ENCODE measurements at regions not wholly inside any gene's neighbourhood (a gene's known extent, or its start where the extent isn't known, plus 50 kb on each side); places are given as distances from the start of the nearest gene placed in this dataset.
"Not testable (repeated sequence)": the region's sequence is repeated elsewhere in the genome, so short reads cannot be mapped to it uniquely, and the experiment has no call there.

DNA sequence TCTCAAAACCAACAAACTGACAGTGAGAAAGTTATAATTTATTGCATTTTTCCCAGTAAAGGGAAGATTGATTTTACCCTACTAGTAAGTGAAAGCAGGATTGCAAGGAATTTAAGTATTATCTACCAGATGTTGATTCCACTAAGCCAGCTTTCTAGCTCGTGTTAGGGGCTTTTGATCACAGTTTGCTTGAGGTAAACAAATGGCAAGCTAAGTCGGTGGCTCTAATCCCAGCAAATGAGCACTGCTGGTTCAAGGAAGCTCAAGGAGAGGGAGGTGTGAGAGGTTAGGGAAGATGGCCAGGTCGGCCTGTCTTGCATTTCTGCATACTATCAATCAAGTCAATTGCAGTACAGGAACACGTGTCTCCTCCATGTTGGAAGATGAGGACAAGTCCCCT lies 448.7 kb upstream of the POM121L12 start:
- no peak for DNase-seq (ENCODE audit: low read depth)

DNA sequence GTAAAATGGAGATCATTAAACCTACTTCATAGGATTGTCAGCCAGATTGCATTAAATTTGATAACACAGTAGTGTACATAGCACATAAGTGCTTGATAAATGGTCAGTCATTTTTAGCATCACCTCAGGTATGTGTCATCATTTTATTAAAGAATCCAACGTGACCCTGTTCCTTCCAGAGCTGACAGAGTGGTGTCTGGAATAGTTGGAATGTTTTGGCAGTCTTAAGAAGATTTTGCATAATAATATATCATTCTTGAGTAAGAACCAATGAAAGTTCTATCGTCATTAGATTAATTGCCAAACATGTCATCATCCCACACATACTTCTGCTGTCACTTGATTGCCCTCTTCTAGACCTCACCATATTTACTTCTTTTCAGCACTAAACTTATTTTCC lies 451.4 kb upstream of the POM121L12 start:
- DNase-seq (ENCODE audit: low read depth), result no peak

GRCh38 chr7:52573141-52573540 lies 462.3 kb upstream of the POM121L12 start:
- DNase-seq (ENCODE audit: low read depth), result not testable (repeated sequence)

DNA sequence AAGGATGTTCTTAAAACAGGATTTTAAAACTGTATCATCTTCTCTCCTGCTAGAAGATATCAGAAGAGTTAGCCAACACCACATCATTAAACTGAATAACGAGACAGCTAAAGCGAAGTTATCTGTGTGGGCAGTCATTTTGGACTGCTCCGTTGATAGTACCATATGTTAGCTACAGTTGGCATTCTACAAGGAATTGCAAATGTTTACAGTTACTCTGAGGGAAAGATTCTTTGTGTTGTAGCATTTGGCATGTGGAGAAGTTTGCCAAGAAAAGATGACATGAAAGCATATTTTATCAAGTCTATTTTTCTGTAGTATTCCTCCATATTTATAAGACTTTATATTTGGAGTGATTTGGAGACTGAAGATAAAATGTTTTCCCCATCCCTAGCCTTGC lies 464.4 kb upstream of the POM121L12 start:
- DNase-seq (ENCODE audit: low read depth), result no peak

GRCh38 chr7:52569151-52569550 lies 466.3 kb upstream of the POM121L12 start:
- no peak for DNase-seq (ENCODE audit: low read depth)

- no peak for DNase-seq (ENCODE audit: low read depth)
Observed at GRCh38 chr7:52565974-52566373, 469.5 kb upstream of the POM121L12 start.

- no peak for DNase-seq (ENCODE audit: low read depth)
Observed at GRCh38 chr7:52555805-52556204, 479.6 kb upstream of the POM121L12 start.

DNA sequence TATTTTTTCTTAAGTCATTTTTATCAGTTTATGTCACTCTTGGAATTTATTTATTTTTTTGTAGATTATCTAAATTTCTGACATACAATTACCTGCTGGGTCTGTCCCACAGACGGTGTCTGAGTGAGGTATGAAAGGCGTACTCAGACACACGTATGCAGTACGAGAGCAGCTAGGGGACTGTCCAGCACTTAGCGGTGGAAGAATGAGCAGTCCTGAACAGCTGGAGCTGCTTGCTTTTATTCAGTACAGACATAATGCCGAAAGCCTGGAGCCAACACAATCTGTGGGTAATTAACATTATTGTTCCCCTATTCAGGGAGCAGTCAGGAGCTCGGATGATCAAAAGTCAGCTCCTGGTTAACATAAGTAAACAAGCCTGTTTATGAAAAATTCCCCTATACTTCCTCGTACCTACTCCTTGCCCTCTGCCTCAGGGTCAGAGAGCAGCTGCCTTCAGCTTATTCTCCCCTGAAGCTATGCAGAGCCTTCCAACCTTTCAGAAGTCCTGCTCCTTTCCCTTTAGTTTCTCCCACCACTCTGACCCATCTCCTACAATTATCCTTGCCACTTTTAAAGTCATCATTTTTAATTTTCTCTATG lies 488.0 kb upstream of the POM121L12 start:
- DNase-seq (ENCODE audit: low read depth), result no peak

GRCh38 chr7:52541198-52541765 lies 494.2 kb upstream of the POM121L12 start:
- DNase-seq (ENCODE audit: low read depth), result not testable (repeated sequence)

- DNase-seq (ENCODE audit: low read depth), result no peak
Observed at GRCh38 chr7:52540041-52540440, 495.4 kb upstream of the POM121L12 start.

GRCh38 chr7:52539414-52539813 lies 496.0 kb upstream of the POM121L12 start:
- DNase-seq (ENCODE audit: low read depth), result no peak

DNA sequence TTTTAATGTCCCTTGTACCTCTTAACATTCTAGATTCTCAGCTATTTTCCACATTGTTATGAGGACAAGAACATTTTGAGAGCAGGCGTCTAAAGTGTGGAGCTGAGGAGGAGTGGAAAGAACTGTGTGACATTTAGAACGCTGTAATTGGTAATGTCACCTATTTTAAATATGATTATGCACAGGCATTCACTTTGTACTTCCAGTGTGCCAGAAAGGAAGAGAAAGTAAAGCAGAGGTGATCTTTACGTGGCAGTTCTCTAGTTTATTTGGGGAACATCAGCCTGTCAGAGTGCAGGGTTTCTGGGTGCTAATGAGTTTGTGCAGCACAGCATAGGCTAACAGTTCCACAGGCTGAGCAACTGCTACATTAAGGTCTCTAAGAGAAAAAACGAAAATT lies 498.4 kb upstream of the POM121L12 start:
- DNase-seq (ENCODE audit: low read depth), result no peak

DNA sequence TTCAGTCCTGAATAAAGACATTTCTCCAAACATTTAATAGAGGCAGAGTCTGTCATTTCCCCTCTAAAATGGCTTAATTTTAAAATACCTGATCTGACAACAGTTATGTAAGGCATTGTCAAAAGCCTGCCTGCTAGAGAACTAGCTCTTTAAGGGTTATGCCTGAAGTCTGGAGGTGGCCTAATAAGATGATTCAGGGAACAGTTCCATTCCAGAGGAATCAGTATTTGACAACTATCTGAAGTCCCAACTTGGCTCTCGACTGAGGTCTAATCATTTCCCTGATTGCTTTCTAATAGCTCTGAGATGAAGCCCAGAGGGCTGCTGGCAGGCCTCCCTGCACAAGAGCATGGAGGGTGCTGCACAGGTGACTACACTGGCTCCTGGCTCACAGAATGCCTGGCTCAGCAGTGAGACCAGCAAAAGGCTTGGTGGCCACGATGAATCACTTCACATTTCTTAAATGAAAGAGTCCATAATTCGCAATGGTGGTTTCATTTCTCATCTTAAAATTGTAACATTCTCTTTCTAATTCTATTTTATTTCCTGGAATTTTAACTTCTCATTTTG lies 509.6 kb upstream of the POM121L12 start:
- no peak for DNase-seq (ENCODE audit: low read depth)

DNA sequence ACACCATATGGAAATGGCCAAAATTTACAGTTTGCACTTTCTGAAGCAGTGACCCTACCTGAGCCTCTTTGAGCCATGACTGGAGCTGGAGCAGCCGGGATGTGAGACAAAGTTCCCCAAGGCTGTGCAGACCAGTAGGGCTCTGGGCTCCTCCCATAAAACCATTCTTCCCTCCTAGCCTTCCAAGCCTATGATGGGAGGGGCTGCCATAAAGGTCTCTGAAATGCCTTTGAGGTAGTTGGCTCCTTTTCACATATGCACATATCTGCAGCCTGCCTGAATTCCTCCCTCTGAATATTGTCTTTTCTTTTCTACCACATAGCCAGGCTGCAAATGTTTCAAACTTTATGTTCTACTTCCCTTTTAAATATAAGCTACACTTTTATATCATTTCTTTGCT lies 516.6 kb upstream of the POM121L12 start:
- no peak for DNase-seq (ENCODE audit: low read depth)

- DNase-seq (ENCODE audit: low read depth), result no peak
Observed at GRCh38 chr7:52512656-52513055, 522.8 kb upstream of the POM121L12 start.

DNA sequence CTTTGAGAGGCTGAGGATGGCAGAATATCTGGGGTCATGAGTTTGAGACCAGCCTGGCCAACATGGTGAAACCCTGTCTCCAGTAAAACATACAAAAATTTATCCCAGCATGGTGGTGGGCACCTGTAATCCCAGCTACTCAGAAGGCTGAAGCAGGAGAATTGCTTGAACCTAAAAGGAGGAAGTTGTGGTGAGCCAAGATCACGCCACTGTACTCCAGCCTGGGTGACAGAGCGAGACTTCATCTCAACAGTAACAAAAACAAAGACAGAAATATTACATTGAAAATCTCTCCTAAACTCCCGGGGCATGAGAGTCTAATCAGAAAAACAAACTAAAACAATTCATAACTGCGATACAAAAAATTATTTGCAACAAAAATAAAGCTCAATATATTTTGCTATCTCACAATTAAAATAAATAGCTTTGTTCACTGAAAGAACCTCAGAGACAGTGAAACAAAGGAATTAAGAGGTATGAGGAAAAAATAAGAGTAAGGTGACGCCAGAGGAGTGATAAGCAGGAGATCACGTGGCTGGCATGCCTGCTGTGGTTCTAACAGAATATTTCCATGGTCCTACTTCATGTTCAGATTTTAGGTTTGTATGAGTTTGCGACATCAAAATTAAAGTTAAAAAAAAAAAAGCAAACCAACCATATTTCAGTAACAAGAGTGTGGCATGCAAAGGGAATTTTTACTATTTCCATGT lies 527.7 kb upstream of the POM121L12 start:
- DNase-seq (ENCODE audit: low read depth), result no peak

DNA sequence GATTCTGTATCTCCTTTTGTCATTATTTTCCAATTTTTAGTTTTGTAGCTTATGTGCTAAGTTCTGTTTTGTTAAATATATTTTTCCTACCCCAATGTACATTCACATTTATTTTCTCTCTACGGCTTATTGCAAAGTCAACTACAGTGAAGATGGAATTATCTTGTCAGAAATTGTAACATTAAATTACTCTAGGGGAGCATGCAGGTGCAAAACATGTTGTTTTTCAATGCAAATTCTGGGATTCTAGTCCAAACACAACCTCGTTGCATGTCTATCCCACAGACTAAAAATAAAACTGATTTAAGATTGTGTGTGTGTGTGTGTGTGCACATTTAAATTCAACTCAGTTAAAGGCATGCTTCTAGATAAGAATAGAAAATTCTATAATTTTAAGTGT lies 529.1 kb upstream of the POM121L12 start:
- no peak for DNase-seq (ENCODE audit: low read depth)

- no peak for DNase-seq (ENCODE audit: low read depth)
Observed at GRCh38 chr7:52504561-52504960, 530.9 kb upstream of the POM121L12 start.

DNA sequence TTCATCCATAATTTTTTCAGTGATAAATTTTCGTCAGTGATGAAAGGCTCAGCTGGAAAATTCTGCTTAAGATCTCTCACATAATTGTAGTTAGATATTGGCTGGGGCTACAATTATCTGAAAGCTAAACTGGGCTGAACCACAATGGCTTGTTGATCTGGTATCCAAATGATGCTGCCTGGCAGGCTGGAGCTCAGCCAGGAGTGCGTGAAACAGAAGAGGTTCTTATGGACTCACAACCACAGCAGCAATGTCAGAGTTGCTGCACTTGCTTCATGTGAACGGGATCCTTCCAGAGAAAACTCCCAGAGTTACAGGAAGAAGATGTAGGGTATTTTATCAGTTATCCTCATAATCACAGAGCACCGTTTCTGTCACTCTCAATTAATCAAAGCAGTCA lies 533.2 kb upstream of the POM121L12 start:
- DNase-seq (ENCODE audit: low read depth), result no peak

DNA sequence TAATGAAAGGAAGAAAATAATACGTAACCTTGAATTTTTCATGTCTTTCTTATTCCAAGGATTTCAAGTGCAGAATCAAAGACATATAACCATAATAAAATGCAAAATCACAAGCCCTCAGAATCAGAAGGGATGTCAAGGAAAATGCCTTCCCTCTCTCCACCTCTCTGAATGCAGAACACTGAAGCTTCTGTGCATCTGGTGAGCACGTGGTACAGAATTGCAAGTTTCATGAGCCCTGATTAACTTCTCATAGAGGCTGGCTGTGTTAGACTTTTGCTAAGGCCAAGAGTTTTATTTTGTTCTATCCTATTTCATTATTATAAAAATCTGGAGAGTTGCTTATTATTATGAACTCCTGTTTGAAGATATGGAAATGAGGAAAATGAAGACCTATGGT lies 533.7 kb upstream of the POM121L12 start:
- no peak for DNase-seq (ENCODE audit: low read depth)

DNA sequence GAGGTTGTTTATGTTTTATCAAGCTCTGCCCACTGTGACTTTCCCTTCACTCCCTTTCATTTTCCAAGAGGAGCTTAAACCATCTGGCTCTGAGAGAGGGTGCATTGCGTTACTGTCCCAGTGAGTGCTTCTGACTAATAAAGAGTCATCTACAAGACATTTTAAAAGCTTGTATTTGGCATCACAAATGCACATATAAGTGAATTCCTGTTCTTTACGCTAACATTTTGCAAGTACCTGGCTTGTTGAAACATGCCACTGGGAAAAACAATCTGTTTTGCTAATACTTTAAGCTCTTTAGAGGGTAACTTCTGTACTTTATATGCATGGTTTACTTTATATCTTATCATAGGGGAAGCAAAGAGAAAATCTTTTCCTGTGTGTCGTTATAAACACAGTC lies 534.6 kb upstream of the POM121L12 start:
- peak; percentile 15 for DNase-seq (ENCODE audit: low read depth)

DNA sequence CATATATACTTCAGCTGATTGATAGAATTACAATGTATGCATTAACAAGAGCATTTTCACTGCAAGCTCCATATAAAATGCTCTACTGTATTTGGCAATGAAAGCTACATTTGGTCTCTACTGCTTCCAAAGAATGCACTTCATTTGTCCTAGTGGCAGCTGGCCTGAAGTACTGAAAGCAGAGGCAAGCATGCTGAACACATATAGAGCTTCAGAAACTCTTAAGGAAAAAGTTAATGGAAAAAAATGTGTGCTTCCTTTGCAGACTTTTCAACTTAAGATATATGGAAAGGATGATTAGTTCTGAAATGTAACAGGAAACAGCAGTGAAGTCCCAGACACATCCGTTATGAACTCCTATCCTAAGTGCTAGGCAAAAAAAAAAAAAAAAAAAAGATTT lies 537.1 kb upstream of the POM121L12 start:
- no peak for DNase-seq (ENCODE audit: low read depth)

- no peak for DNase-seq (ENCODE audit: low read depth)
Observed at GRCh38 chr7:52486267-52486666, 549.2 kb upstream of the POM121L12 start.
